Hematopoietic multipotent progenitor cell treated with erythropoietin and hydrocortisone succinate and interleukin-3 and kit ligand, for 4 days (in vitro differentiated cells): ENCODE measurements at regions not wholly inside any gene's neighbourhood (a gene's known extent, or its start where the extent isn't known, plus 50 kb on each side); places are given as distances from the start of the nearest gene placed in this dataset.

Experiments
- DNase-seq: peaks from one replicate; pipeline ENCODE4 v3.0.0-alpha.2; 2015

- DNase-seq = peak; percentile 87
Measured at GRCh38 chr3:159804726-159805410, 183.8 kb upstream of the IL12A start.

GRCh38 chr3:159805411-159805772 lies 183.2 kb upstream of the IL12A start:
- DNase-seq = no peak

- peak; percentile 9 for DNase-seq
Measured at GRCh38 chr3:159806412-159806811, 182.2 kb upstream of the IL12A start.

GRCh38 chr3:159807137-159808040 lies 181.2 kb upstream of the IL12A start:
- DNase-seq = no peak

- DNase-seq = no peak
Measured at GRCh38 chr3:159813822-159814531, 174.7 kb upstream of the IL12A start.

GRCh38 chr3:159816512-159816911 lies 172.1 kb upstream of the IL12A start:
- no peak for DNase-seq

GRCh38 chr3:159817126-159817525 lies 171.5 kb upstream of the IL12A start:
- DNase-seq = no peak

GRCh38 chr3:159817571-159817970 lies 171.1 kb upstream of the IL12A start:
- DNase-seq = no peak

GRCh38 chr3:159818399-159818798 lies 170.2 kb upstream of the IL12A start:
- no peak for DNase-seq

- no peak for DNase-seq
Measured at GRCh38 chr3:159818997-159819500, 169.6 kb upstream of the IL12A start.

GRCh38 chr3:159819676-159820075 lies 169.0 kb upstream of the IL12A start:
- no peak for DNase-seq

- no peak for DNase-seq
Measured at GRCh38 chr3:159821110-159821509, 167.5 kb upstream of the IL12A start.

GRCh38 chr3:159821736-159822135 lies 166.9 kb upstream of the IL12A start:
- no peak for DNase-seq

GRCh38 chr3:159823780-159824179 lies 164.9 kb upstream of the IL12A start:
- no peak for DNase-seq

- no peak for DNase-seq
Measured at GRCh38 chr3:159824333-159824732, 164.3 kb upstream of the IL12A start.

- peak; percentile 39 for DNase-seq
Measured at GRCh38 chr3:159825216-159825854, 163.3 kb upstream of the IL12A start.

GRCh38 chr3:159828542-159828943 lies 160.1 kb upstream of the IL12A start:
- DNase-seq = peak; percentile 87

GRCh38 chr3:159829056-159829455 lies 159.6 kb upstream of the IL12A start:
- DNase-seq = no peak

GRCh38 chr3:159829539-159830227 lies 159.0 kb upstream of the IL12A start:
- peak; percentile 81 for DNase-seq

GRCh38 chr3:159830523-159831154 lies 158.0 kb upstream of the IL12A start:
- DNase-seq = peak; percentile 73

- DNase-seq = no peak
Measured at GRCh38 chr3:159831466-159831865, 157.2 kb upstream of the IL12A start.

GRCh38 chr3:159832024-159832423 lies 156.6 kb upstream of the IL12A start:
- DNase-seq = peak; percentile 93
